ENCODE measurements at regions not wholly inside any gene's neighbourhood (a gene's known extent, or its start where the extent isn't known, plus 50 kb on each side); places are given as distances from the start of the nearest gene placed in this dataset.

GRCh38 chr17:36850790-36851189 is 86.5 kb upstream of the LHX1 start:
- TF ChIP-seq CTCF (IDR thresholded peaks at IDR 0.05) (no peak), EP300 (IDR thresholded peaks at IDR 0.05) (no peak), POLR2A (IDR thresholded peaks at IDR 0.05) (no peak)

Data from tibial nerve (tissue), 4 donors.